ENCODE measurements at regions not wholly inside any gene's neighbourhood (a gene's known extent, or its start where the extent isn't known, plus 50 kb on each side); places are given as distances from the start of the nearest gene placed in this dataset.

DNA sequence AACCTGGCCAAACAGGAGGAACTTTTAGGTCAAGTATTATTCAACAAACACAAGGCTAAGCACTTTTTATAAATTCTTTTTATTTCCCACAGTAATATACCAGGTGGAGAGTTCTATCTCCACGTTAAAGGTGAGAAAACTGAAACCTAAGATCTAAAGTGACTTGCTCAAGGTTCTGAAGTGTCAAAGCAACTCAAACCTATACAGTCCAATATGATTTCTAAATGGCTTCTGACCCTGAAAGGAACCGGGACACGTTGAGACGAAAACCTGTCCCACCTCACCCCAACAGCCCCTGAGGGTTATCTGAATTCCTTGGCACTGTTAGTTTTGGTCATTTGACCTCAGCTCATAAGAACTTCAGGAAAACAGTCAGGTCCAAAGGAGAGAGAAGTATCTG is 814.5 kb upstream of the LRATD1 start:
- TF ChIP-seq EZH2 (IDR thresholded peaks at IDR 0.05; ENCODE audit: insufficient read depth, poor library complexity, severe bottlenecking) (no peak), EZH2phosphoT487 (IDR thresholded peaks at IDR 0.05; ENCODE audit: insufficient read depth, low read depth) (no peak)

Data from GM23248 (cell line).